NCI-H510A (cell line): ENCODE measurements at regions not wholly inside any gene's neighbourhood (a gene's known extent, or its start where the extent isn't known, plus 50 kb on each side); places are given as distances from the start of the nearest gene placed in this dataset.

Source experiments
- DNase-seq: peaks from one replicate; lab custom pipeline; 2025; lab: John Stamatoyannopoulos, UW

DNA sequence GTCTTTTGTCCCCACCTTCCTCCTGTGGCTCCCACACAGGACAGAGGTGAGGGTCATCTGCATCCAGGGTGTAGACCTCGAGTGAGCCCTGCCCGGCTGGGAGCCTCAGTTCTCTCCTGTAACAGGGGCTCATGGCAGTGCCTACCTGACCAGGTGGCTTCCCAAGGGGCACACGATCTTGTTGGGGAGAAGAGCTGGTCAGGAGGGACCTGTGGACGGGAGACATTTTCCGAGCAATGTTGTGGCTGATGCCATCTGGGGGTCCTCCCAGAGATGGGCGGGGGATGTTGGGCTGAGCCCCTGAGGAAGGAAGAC lies 51.9 kb downstream of the CEBPB start:
- no peak for DNase-seq

GRCh38 chr20:50242863-50243609 lies 52.4 kb downstream of the CEBPB start:
- DNase-seq = no peak

GRCh38 chr20:50243610-50244351 lies 53.2 kb downstream of the CEBPB start:
- no peak for DNase-seq

DNA sequence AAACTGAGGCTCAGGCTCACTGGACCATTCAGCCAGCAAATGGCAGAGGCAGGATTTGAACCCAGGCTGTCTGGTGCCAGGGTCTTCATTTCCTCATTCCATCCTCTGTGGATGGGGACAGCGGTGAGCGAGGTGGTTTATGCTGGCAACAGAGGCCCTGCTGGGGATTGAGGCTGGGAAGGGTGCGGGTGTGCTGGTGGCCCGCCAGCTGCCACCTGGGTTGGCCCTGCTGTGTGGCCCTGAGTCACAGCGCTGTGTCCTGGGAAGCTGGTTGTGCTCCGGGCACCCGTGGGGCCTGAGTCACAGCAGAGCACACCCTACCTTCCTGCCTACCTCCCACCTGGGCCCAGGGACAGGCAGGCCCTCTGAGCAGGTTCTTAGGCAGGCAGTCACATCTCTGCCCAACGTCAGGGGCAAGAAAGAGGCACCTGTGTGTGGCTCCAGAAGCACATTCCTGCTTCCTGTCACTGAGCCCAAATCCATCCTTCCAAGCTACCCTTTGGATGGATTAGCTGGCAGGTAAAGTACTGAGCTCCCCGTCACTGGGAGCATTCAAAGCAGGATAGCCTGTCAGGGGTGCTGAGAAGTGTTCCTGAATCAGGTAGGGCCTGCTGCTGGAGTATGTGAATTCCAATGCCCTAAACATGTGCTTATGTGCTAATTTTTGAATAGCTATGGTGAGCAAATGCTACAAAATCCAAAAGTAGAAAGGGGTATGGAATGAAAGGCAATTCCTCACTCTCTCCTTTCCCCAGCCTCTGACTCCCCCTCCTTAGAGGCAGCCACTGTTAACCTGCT lies 53.9 kb downstream of the CEBPB start:
- no peak for DNase-seq

- no peak for DNase-seq
Observed at GRCh38 chr20:50245498-50246366, 55.1 kb downstream of the CEBPB start.

DNA sequence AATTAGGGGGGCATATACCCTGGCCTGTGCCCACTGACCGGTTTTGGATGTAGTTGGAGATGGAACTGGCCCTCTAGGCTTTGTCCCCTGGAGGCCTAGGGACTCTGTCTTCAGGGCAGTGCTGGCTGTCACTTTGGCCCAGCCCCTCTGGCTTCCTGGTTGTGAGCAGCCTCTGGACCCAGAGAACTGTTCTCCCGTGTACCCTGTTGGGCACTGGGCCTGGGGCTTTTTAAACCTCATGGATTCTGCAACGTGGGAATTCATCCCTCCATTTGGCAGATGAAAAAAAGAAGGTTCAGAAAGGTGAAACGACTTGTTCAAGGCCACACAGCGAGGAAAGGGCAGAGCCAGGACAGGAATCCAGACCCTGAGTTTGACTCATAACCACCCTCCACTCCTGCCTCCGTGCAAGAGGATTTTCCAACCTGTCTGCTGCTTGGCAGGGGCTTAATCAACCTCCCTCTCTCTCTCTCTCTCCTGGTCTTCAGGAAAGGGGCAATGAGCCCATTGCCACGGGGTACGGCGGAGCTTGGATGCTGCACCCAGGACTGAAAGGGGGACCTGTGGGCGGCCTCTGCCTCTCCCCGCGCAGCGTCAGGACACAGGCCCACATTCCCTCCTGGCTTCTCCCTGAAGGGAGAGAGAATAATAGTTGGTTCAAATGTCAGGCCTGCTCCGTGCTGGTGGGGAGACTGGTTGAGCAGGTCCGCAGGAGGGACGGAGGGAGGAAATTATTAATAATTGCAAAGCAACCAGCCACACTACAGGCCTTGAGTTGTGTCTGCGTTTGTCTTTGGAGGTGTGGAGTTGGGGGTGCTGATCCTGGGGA lies 56.0 kb downstream of the CEBPB start:
- DNase-seq = no peak

- DNase-seq = no peak
Observed at GRCh38 chr20:50247196-50248094, 56.8 kb downstream of the CEBPB start.

DNA sequence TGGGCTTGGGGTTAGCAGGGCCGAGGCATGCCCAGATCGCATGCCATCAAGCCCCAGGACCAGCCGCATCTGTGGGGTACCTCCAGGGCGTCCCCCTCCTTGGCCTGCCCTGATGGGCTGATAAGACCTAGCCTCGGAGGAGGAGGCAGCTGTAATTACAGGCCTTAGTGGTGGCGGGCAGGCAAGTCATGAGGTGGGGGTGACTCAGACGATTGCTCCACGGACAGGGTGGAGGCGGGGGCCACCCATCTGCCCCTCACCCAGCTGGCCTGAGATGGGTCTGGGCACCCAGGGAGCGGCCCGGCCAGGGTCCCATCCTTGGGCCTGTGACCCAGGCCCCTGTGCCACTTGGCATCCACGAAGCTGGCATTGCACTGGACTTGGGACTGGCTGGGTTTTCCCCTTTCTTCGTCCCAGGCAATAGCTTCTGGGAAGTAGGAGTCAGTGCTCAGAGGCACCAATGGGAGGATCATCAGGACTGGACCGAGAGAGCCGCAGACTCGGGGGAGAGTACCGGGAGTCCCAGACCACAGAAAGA lies 57.5 kb downstream of the CEBPB start:
- DNase-seq = no peak

DNA sequence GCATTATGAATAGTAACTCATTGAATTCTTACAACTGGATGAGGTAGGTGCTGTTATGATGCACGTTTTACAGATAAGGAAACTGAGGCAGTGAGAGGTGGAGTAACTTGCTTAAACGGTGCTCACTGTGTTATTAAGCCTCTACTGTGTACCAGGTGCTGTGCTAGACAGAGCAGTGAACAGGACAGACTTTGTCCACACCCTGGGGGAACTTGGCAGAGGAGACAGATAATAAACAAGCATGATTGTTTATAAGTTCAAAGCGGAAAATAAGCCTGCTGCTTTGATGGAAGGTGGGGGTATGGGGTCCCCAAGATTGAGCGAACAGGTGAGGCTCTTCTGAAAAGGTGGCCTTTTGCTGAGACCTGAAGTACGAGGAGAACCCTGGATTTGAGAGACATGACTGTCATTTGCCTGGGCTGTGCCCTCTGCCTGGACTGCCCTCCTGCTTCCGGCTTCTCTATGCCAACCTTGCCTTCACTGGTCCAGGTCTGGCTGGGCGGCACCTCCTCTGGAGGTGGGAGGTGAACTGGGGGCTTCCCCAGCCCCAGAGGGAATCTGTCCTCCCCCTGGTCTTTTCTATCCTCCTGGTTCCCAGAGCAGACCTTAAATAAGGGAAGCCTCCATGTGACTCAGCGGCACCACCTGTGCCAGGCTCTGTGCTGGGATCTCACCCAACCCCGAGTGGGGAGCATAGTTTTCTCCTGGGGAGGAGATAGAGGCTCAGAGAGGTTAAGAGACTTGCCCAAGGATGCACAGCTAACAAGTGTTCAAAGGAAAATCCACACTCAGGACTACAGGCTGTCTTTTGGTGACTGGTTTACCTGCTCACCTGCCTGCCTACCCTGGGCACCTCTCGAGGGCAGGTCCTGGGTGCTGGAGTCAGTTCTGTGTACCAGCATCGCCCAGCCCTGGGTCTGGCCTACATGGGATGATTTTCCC lies 59.1 kb downstream of the CEBPB start:
- no peak for DNase-seq

- DNase-seq = no peak
Observed at GRCh38 chr20:50250679-50251382, 60.2 kb downstream of the CEBPB start.

GRCh38 chr20:50251383-50251748 lies 60.7 kb downstream of the CEBPB start:
- DNase-seq = no peak

GRCh38 chr20:50251992-50252511 lies 61.4 kb downstream of the CEBPB start:
- no peak for DNase-seq

DNA sequence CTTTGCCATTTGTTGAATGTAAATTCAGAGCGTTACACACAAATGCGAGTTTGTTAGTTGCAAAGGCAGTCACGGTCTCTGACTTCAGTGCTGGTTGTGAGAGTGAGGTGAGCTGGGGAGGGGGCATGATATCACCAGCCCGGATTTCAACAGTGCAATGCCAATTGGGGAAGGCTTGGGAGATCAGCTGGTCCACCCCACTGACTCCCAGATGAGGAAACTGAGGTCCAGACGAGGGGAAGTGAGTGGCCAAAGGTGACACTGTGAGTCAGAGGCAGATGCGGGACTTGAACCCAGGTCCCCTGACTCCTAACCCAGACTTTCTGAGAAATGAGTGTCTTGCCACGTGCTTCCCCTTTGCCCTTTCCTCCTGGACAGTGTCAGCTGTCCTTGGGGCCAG lies 62.1 kb downstream of the CEBPB start:
- no peak for DNase-seq

- DNase-seq = no peak
Observed at GRCh38 chr20:50253101-50253500, 62.5 kb downstream of the CEBPB start.

GRCh38 chr20:50254466-50255079 lies 63.9 kb downstream of the CEBPB start:
- no peak for DNase-seq

DNA sequence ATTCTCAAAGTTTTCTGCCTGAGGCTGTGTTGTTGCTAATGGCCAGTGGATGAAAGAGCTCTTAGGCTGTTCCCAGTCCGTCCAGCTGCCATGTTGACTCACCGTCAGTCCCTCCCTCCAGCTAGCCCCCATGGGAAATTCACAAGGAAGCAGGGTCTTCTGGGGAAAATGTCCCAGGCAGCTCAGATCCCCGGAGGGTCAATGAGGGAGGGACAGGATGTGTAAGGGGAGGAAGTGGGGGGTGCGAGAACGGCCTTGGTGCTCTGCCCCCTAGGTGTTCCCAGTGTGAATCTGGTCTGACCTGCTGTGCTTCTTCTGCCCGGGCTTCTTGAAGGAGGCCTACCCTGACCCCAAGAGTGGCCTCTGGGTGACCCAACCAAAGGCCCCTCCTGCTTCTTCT lies 65.9 kb downstream of the CEBPB start:
- DNase-seq = no peak

DNA sequence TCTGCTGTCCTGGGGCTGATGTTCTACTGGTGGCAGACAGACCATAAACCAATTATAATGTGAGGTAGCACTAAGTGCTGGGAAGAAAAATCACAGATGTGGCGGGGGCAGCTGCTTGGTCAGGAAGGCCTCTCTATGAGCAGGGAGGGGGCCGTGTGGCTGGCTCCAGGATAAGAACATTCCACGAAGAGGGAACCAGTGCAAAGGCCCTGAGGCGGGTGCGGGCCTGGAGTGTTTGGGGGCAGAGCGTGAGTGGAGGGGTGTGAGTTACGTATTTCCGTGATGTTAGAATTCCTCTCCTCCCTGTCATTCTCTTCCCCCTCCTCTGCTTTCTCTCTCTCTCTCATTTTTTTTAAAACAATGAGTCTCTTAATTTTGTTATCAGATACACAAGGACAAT lies 67.2 kb downstream of the CEBPB start:
- DNase-seq = no peak
